GM13977 (cell line): ENCODE measurements at regions not wholly inside any gene's neighbourhood (a gene's known extent, or its start where the extent isn't known, plus 50 kb on each side); places are given as distances from the start of the nearest gene placed in this dataset.
"Not testable (repeated sequence)": the region's sequence is repeated elsewhere in the genome, so short reads cannot be mapped to it uniquely, and the experiment has no call there.

Experiments
- DNase-seq: peaks from one replicate; pipeline ENCODE4 v3.0.0; 2012; ENCODE audit warnings: low spot score
- in situ Hi-C: fragments of 300-500 bp; cut with MboI; formaldehyde crosslinking; loops from one replicate; pipeline ENCODE4 v1.12.0; 2022; ENCODE audit warnings: low sequenced_read_pairs, low pct_unique_long_range_greater_than_20kb, mixed read lengths, inconsistent platforms; ENCODE audit not compliant: unreplicated experiment
- TF ChIP-seq, protein P1 (sequence below): IDR thresholded peaks from 2 replicates; pipeline ENCODE4 v1.5.1; 2012; ENCODE audit warnings: mild to moderate bottlenecking, control low read depth; ENCODE audit not compliant: insufficient read depth; ENCODE audit errors: extremely low read depth, missing control alignments

GRCh38 chr20:7159903-7160302 is 392.4 kb downstream of the BMP2 start:
- TF ChIP-seq, protein P1, sequence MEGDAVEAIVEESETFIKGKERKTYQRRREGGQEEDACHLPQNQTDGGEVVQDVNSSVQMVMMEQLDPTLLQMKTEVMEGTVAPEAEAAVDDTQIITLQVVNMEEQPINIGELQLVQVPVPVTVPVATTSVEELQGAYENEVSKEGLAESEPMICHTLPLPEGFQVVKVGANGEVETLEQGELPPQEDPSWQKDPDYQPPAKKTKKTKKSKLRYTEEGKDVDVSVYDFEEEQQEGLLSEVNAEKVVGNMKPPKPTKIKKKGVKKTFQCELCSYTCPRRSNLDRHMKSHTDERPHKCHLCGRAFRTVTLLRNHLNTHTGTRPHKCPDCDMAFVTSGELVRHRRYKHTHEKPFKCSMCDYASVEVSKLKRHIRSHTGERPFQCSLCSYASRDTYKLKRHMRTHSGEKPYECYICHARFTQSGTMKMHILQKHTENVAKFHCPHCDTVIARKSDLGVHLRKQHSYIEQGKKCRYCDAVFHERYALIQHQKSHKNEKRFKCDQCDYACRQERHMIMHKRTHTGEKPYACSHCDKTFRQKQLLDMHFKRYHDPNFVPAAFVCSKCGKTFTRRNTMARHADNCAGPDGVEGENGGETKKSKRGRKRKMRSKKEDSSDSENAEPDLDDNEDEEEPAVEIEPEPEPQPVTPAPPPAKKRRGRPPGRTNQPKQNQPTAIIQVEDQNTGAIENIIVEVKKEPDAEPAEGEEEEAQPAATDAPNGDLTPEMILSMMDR: no peak
- DNase-seq: no peak
- in situ Hi-C loops: no loop called here

DNA sequence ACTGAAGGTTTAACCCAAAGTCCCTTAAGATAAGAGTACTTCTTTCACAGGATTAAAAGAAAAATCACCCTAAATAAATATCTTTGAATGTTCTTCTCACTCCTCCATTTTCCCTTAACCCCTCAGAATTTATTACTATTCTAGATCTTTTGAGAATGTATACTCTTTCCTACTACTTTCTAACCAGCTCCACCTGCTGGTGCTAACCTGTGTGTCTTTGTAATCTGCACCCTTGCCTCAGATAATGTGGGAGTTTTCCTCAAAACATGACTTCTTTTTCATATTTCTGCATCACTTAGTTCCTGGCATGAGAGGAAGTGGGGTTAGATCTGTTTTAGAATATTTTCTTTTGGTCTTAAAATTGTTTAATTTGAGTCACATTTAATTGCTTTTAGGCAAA is 394.2 kb downstream of the BMP2 start:
- in situ Hi-C loops: no loop called here
- DNase-seq: no peak

DNA sequence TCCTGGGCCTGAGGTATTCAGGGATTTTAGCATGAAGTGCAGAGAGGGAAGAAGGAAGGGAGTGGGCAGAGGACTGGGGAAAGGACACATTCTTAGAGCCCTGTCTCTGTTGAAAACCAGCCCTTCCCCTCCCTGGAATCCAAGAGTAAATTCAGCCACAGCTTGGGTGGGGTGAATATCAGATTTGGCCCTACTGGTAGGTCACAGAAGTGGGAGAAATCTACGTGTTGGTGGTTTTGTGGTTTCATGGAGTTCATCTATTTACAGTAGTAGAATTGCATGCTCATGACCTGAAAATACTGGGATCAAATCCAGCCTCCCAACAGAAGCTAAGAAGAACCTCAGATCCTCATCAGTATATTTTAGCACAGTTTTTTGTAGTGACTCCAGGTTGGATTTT is 404.4 kb downstream of the BMP2 start:
- TF ChIP-seq, protein P1: no peak
- no peak for DNase-seq
- in situ Hi-C loops: no loop called here

More for the DNA sequence above, 394.2 kb downstream of the BMP2 start:
- TF ChIP-seq, protein P1: peak; percentile 32

GRCh38 chr20:7174554-7174953 is 407.1 kb downstream of the BMP2 start:
- TF ChIP-seq, protein P1: no peak
- in situ Hi-C loops: no loop called here
- DNase-seq: no peak

DNA sequence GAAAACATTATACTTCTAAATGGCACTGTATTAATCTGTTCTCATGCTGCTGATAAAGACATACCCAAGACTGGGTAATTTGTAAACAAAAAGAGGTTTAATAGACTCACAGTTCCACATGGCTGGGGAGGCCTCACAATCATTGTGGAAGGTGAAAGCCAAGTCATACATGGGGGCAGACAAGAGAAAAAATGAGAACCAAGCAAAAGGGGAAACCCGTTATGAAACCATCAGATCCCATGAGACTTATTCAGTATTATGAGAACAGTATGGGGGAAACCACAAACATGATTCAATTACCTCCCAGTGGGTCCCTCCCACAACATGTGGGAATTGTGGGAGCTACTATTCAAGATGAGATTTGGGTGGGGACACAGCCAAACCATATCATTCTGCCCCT is 408.3 kb downstream of the BMP2 start:
- DNase-seq, in situ Hi-C loops: not testable (repeated sequence)

DNA sequence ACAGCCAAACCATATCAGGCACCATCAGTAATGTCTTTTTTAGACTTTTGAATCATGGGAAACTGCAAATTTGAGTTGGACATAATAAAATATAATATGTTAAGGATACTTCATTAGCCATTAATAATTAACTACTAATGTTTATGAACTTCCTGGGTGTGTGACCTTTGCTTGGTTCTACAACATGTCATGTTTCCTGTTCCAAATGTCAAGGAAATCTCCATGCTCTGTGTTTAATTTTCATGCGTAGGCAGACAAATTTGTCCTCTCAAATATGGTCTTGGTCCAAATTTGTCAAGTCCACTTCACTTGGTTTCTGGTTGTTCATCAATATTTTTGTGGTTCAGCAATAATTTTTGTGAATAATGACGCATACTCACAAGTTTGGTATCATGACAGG is 410.5 kb downstream of the BMP2 start:
- DNase-seq: no peak
- in situ Hi-C loops: no loop called here
- TF ChIP-seq, protein P1: no peak

DNA sequence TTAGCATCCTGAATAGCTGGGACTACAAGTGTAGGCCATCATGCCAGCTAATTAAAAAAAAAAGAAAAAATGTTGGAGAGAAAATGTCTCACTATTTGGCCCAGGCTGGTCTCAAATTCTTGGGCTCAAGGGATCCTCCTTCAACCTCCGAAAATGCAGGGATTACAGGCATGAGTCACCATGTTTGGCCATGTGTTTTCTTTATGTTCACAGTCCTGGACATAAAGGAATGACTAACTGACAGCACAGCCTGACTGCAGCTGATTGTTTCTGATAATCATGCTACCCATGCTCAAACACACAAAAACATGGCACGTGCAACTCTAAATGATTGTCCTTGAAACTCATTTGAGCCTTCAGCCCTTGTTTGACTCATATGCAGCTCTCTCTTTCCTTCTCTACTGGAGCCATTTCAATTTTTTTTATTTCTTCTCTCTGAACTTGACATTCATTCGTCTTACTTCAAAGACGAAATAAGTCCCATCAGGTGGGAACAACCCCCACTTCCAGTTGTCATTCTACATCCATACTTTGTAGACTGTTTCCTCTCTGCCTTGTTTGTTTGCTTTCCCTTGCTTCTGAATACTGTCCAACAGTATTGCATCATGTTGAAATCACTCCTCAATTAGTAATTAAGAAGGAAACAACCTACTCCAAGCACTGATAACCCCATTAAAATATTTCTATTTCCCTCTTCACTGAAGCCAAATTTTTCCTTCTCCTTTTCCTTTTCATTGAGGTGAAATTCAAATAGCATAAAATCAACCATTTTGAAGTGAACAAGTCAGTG is 413.0 kb downstream of the BMP2 start:
- in situ Hi-C loops: no loop called here
- TF ChIP-seq, protein P1: no peak
- no peak for DNase-seq
